Muscle layer of duodenum (tissue), 2 donors: ENCODE measurements at regions not wholly inside any gene's neighbourhood (a gene's known extent, or its start where the extent isn't known, plus 50 kb on each side); places are given as distances from the start of the nearest gene placed in this dataset.

ENCODE experiments used
- H3K27ac ChIP-seq: one replicate; pipeline ENCODE4 v1.7.0; 2013; ENCODE audit warnings: mild to moderate bottlenecking, low read length
- H3K27me3 ChIP-seq: one replicate; pipeline ENCODE4 v1.7.0; 2013; ENCODE audit warnings: low read depth, mild to moderate bottlenecking, control low read depth, low read length
- H3K36me3 ChIP-seq, 2 donors: one replicate each; pipeline ENCODE4 v1.7.0; 2013; ENCODE audit warnings: low read length in 2 of 2, control low read depth in 1 of 2, mild to moderate bottlenecking in 1 of 2; ENCODE audit not compliant: insufficient read depth in 2 of 2, control insufficient read depth in 1 of 2
- H3K4me1 ChIP-seq, 2 donors: one replicate each; pipeline ENCODE4 v1.7.0; 2013; ENCODE audit warnings: low read length in 2 of 2, mild to moderate bottlenecking in 2 of 2, control low read depth in 1 of 2, moderate library complexity in 1 of 2; ENCODE audit not compliant: insufficient read depth in 2 of 2, control insufficient read depth in 1 of 2
- H3K4me3 ChIP-seq, 2 donors: one replicate each; pipeline ENCODE4 v1.7.0; 2013; ENCODE audit warnings: low read length in 2 of 2, low read depth in 1 of 2, mild to moderate bottlenecking in 1 of 2
- H3K9me3 ChIP-seq, 2 donors: one replicate each; pipeline ENCODE4 v1.7.0; 2013; ENCODE audit warnings: low read length in 2 of 2, control low read depth in 1 of 2, mild to moderate bottlenecking in 1 of 2; ENCODE audit not compliant: control insufficient read depth in 1 of 2
- donor health status: healthy.

DNA sequence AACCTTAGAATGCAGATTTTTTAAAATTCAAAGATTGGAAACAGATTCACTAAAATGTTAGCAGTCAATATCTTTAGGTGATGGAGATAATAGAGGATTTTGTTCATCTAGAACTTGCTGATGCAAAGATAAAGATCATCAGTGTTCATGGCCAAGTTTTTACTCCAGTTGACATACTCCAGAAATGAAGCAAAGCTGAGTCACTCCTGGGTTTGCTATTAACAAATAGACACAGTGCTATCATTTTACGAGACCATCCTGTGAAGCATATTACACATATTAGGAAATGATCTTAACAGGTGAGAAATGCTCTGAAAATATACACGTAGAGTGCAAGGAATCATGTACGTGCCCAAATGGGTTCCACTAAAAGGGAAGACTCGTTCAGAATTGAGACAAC is 170.6 kb upstream of the FAM9B start:
- Histone ChIP-seq H3K36me3 (no peaks in the 10 kb centered on the region), H3K27me3 (no peaks in the 10 kb centered on the region), H3K4me1 (no peaks in the 10 kb centered on the region), H3K9me3 (no peaks in the 10 kb centered on the region), H3K27ac (no peak overlapping the region), H3K4me3 (no peak overlapping the region)

DNA sequence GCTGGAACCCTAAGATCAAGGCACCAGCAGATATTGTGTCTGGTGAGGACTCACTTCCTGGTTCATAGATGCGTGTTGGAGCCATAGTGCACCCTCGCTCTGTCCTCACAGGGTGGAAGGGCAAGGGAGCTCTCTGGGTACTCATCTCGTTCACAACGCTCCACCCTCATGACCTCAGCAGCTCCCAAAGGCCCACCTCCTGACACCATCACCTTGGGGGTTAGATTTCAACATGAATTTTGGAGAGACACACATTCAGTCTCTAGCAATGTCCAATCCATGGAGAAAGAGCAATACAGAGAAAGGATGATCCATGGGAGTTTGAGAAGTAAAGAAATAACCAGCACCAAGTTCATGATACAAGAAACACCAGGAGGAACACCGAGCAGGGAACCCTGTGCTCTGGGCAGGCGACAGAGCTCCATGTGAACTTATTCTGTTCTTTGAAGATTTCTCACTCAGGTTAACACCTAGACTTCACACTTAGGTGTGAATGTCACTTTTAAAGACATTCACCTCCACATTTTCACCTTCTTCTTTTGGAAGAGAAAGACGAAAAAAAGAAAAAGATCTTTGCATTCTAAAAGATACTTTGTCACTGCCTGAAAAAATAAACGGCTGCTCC is 171.8 kb upstream of the FAM9B start:
- no peaks in the 10 kb centered on the region for H3K4me1 ChIP-seq
- H3K27me3 ChIP-seq: no peaks in the 10 kb centered on the region
- H3K36me3 ChIP-seq: no peaks in the 10 kb centered on the region
- no peak overlapping the region for H3K27ac ChIP-seq
- H3K4me3 ChIP-seq: no peak overlapping the region
- H3K9me3 ChIP-seq: no peaks in the 10 kb centered on the region

DNA sequence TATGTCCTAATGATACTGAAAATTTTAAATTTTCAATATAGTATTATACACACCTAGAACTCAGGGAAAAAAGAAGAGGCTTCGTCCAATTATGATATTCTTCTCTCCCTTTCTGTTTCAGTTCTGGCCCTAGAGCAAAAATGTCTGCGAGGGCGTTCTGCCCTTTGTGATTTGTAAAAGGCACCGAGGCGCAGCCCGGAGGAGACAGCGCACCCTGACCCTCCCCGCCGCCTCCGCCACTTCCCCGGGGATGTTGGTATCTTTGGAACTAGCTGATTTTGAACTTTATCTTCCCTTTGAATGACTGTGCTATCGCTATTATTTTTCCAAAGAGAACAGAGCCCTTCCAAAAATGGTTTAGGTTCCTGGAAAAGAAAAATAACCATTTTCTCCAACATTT is 173.2 kb upstream of the FAM9B start:
- H3K27me3 ChIP-seq: no peaks in the 10 kb centered on the region
- H3K4me1 ChIP-seq: no peaks in the 10 kb centered on the region
- H3K4me3 ChIP-seq: no peak overlapping the region
- H3K27ac ChIP-seq: no peak overlapping the region
- H3K9me3 ChIP-seq: no peaks in the 10 kb centered on the region
- no peaks in the 10 kb centered on the region for H3K36me3 ChIP-seq

DNA sequence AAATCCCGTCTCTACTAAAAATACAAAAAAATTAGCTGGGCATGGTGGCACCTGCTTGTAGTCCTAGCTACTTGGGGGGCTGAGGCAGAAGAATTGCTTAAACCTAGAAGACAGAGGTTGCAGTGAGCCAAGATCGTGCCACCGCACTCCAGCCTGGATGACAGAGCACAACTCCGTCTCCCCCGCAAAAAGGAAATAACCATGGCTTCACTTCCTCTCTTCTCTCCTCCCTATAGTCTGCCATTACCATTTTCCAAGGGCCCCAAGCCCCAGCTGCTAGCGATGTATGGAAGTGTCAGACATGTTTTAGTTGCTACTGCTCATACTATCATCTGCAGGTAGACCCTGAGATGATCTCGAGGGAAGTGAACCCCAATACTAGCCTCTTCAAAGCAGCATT is 177.3 kb upstream of the FAM9B start:
- Histone ChIP-seq H3K4me3 (no peak overlapping the region), H3K27ac (no peak overlapping the region), H3K36me3 (no peaks in the 10 kb centered on the region), H3K27me3 (no peaks in the 10 kb centered on the region), H3K9me3 (no peaks in the 10 kb centered on the region), H3K4me1 (no peaks in the 10 kb centered on the region)

DNA sequence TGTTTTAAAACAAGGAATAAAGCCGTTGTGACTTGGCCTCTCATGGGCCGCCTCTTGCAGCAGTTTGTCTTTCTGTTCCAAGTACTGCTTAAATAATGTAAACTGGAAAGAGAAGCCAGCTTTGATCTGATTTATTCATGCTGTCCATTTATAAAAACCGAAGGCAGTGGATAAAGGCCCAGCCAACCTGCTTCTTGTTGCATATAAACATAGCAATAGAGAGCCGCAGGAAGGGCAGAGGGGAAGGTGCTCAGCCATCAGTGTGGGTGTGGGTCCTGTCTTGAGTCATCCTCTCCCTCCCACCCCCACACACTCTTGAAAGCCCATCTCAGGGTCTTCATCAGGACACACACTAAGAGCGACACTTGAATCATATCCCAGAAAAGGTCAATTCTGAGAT is 187.9 kb upstream of the FAM9B start:
- Histone ChIP-seq H3K36me3 (no peaks in the 10 kb centered on the region), H3K27me3 (no peaks in the 10 kb centered on the region), H3K4me3 (no peak overlapping the region), H3K9me3 (peaks cover 0 to 4% of the 10 kb centered on the region in 2 donors), H3K4me1 (peaks cover 0 to 8% of the 10 kb centered on the region in 2 donors), H3K27ac (no peak overlapping the region)

DNA sequence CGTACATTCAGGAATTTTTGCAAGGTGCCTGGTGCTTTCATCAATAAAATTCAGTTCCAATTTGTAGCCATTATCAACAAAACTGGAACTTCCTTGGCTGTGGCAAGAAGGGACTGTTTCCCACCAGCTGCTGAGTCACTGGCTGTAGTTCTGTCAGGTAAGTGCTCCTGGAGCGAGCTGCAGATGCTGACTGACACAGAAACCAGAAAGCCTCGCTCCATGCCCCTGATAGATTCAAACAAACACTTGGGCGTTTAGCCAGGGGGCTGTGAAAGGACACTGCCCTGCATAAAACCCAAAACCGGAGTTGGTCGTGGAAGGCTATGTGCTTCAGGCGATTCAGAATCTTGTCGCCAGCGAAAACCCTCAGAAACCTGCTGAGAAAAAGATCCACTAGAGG is 188.4 kb upstream of the FAM9B start:
- no peaks in the 10 kb centered on the region for H3K27me3 ChIP-seq
- H3K27ac ChIP-seq: no peak overlapping the region
- H3K36me3 ChIP-seq: no peaks in the 10 kb centered on the region
- peaks cover 0 to 4% of the 10 kb centered on the region in 2 donors for H3K9me3 ChIP-seq
- no peak overlapping the region for H3K4me3 ChIP-seq
- peaks cover 0 to 8% of the 10 kb centered on the region in 2 donors for H3K4me1 ChIP-seq

DNA sequence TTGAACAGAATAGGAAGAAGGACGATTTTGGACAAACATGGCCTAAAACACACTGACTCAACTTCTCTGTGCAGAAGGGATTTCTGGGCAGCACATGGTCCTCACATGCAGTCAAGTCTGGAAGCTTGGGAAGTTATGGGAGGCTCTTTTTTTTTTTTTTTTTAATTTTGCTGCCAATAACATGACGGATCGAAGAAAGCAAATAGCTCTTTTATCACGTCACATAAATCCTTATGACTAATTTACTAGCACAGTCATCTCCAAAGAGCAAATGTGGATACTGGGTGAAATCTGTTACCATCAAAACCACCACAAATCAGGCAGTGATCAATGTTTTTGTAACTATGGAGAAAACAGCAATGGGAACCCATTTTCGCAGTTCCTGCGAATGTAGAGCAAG is 193.3 kb upstream of the FAM9B start:
- Histone ChIP-seq H3K9me3 (no peaks in the 10 kb centered on the region), H3K27ac (no peak overlapping the region), H3K4me1 (peaks cover 0 to 2% of the 10 kb centered on the region in 2 donors), H3K27me3 (no peaks in the 10 kb centered on the region), H3K36me3 (no peaks in the 10 kb centered on the region), H3K4me3 (no peak overlapping the region)

DNA sequence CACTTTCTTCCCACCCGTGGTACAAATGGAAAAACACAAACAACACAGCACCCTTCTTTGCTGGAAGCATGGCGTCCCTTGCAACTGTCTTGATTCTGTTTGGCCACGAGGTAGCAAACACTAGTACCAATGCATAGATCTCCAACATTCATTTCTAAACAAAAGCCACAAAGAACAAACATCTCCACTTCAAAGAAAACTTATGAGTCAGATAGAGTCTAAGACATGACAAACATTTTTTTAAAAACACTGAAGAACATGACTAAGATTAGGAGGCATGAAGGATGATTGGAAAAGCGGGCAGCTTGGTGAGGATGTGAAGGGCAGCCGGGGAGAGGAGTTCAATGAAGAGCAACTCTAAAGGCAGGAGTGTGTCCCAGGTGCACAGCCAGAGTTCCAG is 197.6 kb upstream of the FAM9B start:
- Histone ChIP-seq H3K4me1 (peaks cover 0 to 13% of the 10 kb centered on the region in 2 donors), H3K9me3 (no peaks in the 10 kb centered on the region), H3K36me3 (no peaks in the 10 kb centered on the region), H3K4me3 (no peak overlapping the region), H3K27me3 (no peaks in the 10 kb centered on the region), H3K27ac (no peak overlapping the region)

DNA sequence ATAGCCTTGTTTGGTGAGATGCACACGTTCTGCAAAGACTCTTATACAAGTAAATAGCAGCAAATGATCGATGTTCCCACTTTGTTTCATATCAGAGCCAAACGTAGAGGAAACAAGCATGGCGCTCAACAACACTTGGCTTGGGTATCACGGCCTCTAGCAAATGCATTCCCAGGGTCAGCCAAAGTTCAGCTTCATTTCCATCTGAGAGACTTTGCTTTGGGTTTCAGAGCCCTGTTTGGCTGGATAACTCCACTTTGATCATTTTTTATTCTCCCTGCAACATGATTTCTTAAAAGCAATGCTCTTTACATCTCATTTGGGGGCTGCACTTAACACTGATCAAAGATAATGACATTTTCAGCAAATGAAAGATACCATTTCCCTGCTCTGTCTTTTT is 199.2 kb upstream of the FAM9B start:
- no peak overlapping the region for H3K27ac ChIP-seq
- no peaks in the 10 kb centered on the region for H3K36me3 ChIP-seq
- no peaks in the 10 kb centered on the region for H3K9me3 ChIP-seq
- no peaks in the 10 kb centered on the region for H3K27me3 ChIP-seq
- H3K4me3 ChIP-seq: no peak overlapping the region
- peaks cover 0 to 13% of the 10 kb centered on the region in 2 donors for H3K4me1 ChIP-seq

DNA sequence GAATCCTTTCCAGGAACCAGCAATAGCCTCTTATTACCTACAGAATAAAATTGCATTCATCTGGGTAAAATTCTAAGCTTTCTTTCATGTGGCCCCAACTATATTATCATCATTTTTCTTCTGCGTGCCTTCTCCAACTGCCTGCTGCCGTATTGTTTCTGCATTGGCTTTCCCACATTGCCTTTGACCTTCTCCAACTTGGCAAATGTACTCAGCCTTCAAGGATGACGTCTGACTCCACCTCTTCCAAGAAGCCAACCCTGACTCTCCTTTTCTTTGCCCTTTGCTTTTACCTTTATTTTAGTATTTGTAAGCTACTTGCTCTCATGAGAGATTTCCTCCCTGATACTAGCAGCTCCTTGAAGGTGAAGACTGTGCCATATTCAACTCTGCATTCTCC is 200.4 kb upstream of the FAM9B start:
- Histone ChIP-seq H3K4me1 (peaks cover 0 to 13% of the 10 kb centered on the region in 2 donors), H3K27ac (no peak overlapping the region), H3K4me3 (no peak overlapping the region), H3K27me3 (no peaks in the 10 kb centered on the region), H3K9me3 (no peaks in the 10 kb centered on the region), H3K36me3 (no peaks in the 10 kb centered on the region)

DNA sequence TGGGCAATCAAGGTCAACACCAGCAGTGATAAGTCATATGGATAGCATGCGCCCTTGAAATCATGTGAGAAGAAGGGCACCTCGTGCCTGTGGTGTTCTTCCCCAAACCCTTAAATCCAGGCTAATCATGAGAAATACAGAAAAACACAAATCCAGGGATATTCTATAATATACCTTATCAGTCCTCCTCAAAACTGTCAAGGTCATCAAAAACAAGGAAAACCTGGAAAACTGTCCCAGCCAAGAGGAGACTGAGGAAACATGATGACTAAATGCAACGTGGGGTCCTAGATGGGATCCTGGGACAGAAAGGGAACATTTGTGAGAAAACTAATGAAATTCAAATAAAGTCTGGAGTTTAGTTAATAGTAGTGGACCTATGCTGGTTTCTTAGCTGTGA is 201.8 kb upstream of the FAM9B start:
- Histone ChIP-seq H3K27ac (no peak overlapping the region), H3K36me3 (no peaks in the 10 kb centered on the region), H3K4me1 (peaks cover 0 to 13% of the 10 kb centered on the region in 2 donors), H3K4me3 (no peak overlapping the region), H3K27me3 (no peaks in the 10 kb centered on the region), H3K9me3 (no peaks in the 10 kb centered on the region)

DNA sequence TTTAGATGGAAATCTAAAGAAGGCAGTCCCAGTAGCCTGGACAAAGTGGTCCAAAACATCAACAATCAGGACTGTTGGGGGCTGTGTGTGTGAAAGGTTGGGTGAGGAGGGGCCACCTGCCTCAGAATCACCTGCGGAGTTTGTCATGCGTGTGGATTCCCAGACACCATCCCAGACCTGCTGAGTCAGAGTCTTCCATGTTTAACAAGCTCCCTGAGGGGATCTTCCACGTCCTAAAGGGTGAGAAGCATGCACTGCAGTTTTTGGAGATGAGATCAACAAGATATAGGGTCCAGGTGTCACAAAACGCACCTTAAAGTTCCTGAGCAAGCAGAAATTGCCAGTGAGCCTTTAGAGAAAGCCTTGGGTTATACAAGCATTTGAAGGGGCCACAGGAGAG is 207.0 kb upstream of the FAM9B start:
- H3K27ac ChIP-seq: no peak overlapping the region
- no peaks in the 10 kb centered on the region for H3K27me3 ChIP-seq
- H3K4me3 ChIP-seq: no peak overlapping the region
- H3K4me1 ChIP-seq: no peaks in the 10 kb centered on the region
- H3K36me3 ChIP-seq: no peaks in the 10 kb centered on the region
- H3K9me3 ChIP-seq: no peaks in the 10 kb centered on the region
